ENCODE measurements at regions not wholly inside any gene's neighbourhood (a gene's known extent, or its start where the extent isn't known, plus 50 kb on each side); places are given as distances from the start of the nearest gene placed in this dataset.

DNA sequence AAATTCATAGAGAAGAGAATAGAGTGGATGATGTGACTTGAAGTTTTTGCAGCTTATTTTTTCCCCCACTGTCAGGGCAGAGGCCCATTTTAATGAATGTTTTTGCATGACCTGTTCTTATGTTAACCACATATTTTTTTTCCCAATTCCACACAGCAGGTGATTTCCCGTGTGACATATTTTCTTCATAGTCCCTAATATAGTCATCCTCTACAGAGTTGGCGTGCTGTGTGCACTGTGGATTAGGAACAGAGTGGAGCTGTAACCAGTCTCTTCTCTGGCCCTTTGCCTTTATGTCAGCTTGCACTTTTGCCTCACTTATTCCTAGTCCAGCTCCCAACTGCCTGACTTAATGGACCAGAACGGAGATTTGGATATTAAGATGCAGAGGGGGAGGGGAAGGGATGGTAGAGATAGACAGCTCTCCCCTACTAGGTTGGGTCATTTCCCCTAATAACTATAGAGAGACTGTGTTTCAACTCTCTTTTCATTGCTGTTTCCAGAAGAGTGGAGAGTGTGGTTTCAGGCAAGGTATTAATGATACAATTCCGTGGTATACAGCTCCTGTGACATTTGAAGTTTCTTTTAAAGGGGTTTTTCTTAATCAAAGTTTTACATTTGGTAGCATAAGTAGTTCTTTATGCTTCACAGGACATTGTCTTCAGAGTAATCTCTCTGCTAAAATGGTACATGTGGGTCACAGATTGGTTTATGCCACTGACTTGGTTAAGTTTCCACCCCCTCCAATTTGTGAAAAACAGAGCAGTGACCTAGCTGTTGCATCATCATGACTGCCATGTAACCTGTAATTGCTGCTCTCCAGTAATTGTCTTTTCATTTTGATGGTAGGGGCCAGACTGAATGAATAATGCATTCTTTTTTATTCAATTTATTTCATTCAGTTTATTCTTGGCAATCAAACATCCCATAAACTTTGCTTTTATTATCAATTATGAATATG lies 161.3 kb downstream of the HAUS1 start:
- TF ChIP-seq, protein P1, sequence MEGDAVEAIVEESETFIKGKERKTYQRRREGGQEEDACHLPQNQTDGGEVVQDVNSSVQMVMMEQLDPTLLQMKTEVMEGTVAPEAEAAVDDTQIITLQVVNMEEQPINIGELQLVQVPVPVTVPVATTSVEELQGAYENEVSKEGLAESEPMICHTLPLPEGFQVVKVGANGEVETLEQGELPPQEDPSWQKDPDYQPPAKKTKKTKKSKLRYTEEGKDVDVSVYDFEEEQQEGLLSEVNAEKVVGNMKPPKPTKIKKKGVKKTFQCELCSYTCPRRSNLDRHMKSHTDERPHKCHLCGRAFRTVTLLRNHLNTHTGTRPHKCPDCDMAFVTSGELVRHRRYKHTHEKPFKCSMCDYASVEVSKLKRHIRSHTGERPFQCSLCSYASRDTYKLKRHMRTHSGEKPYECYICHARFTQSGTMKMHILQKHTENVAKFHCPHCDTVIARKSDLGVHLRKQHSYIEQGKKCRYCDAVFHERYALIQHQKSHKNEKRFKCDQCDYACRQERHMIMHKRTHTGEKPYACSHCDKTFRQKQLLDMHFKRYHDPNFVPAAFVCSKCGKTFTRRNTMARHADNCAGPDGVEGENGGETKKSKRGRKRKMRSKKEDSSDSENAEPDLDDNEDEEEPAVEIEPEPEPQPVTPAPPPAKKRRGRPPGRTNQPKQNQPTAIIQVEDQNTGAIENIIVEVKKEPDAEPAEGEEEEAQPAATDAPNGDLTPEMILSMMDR (IDR thresholded peaks at IDR 0.05; ENCODE audit: low read length), result no peak
- TF ChIP-seq EZH2phosphoT487 (IDR thresholded peaks at IDR 0.05; ENCODE audit: low read length), result no peak
- TF ChIP-seq EZH2 (optimal IDR thresholded peaks at IDR 0.05; ENCODE audit: low read depth, low read length), result no peak
- DNase-seq, result no peak
- Histone ChIP-seq H3K9me3 (replicated peaks; ENCODE audit: insufficient read depth, low read length) (no peaks in the 10 kb centered on the region), H3F3A (ENCODE audit: insufficient read depth, low read length) (no peaks in the 10 kb centered on the region), H4K20me1 (ENCODE audit: insufficient read depth, low read length) (no peaks in the 10 kb centered on the region), H3K79me2 (ENCODE audit: low read length) (peaks cover 23% of the 10 kb centered on the region), H3K27ac (ENCODE audit: low read length) (no peak overlapping the region), H3K9me2 (replicated peaks; ENCODE audit: insufficient read depth, low read length) (no peaks in the 10 kb centered on the region), H3K36me3 (replicated peaks; ENCODE audit: insufficient read depth, low read length) (no peaks in the 10 kb centered on the region; the same call in 1 of the 2 replicates), H3K4me2 (ENCODE audit: low read depth, low read length) (no peak overlapping the region), H3K9ac (ENCODE audit: low read length) (no peak overlapping the region), H3K4me3 (ENCODE audit: low read length) (no peak overlapping the region), H3K4me1 (ENCODE audit: low read length) (no peaks in the 10 kb centered on the region), H3K27me3 (replicated peaks; ENCODE audit: insufficient read depth, low read length) (no peaks in the 10 kb centered on the region), H2AFZ (ENCODE audit: low read length) (no peak overlapping the region)

DNA sequence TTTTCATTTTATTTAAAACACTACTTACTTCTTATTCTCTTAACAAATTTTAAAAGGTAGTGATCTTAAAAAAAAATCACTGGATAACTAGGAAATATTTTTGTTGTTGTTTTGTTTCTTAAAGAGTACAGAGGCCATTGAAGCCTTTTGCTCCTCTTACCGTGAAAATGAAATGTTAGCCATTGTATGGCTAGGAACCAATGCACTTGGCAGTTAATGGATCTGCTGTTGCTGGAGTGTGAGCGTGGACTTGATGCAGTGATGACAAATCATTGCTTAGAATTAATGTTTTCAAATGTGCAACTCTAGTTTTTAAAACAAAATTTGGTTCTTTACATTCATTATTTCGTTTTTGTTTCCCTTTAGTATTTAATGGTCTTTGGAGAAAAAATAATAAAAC lies 162.3 kb downstream of the HAUS1 start:
- no peak for TF ChIP-seq EZH2phosphoT487 (IDR thresholded peaks at IDR 0.05; ENCODE audit: low read length)
- TF ChIP-seq, protein P1 (IDR thresholded peaks at IDR 0.05; ENCODE audit: low read length), result no peak
- no peak for TF ChIP-seq EZH2 (optimal IDR thresholded peaks at IDR 0.05; ENCODE audit: low read depth, low read length)
- Histone ChIP-seq H3K9me3 (replicated peaks; ENCODE audit: insufficient read depth, low read length) (no peaks in the 10 kb centered on the region), H3K9ac (ENCODE audit: low read length) (no peak overlapping the region), H3K4me1 (ENCODE audit: low read length) (no peaks in the 10 kb centered on the region), H3F3A (ENCODE audit: insufficient read depth, low read length) (no peaks in the 10 kb centered on the region), H3K36me3 (replicated peaks; ENCODE audit: insufficient read depth, low read length) (no peaks in the 10 kb centered on the region; the same call in 1 of the 2 replicates), H4K20me1 (ENCODE audit: insufficient read depth, low read length) (no peaks in the 10 kb centered on the region), H3K27ac (ENCODE audit: low read length) (no peak overlapping the region), H3K27me3 (replicated peaks; ENCODE audit: insufficient read depth, low read length) (no peaks in the 10 kb centered on the region), H3K79me2 (ENCODE audit: low read length) (peaks cover 13% of the 10 kb centered on the region), H3K9me2 (replicated peaks; ENCODE audit: insufficient read depth, low read length) (no peaks in the 10 kb centered on the region), H3K4me3 (ENCODE audit: low read length) (no peak overlapping the region), H3K4me2 (ENCODE audit: low read depth, low read length) (no peak overlapping the region), H2AFZ (ENCODE audit: low read length) (no peak overlapping the region)
- no peak for DNase-seq

- no peaks in the 10 kb centered on the region for H3F3A ChIP-seq (ENCODE audit: insufficient read depth, low read length)
- no peaks in the 10 kb centered on the region for H3K27me3 ChIP-seq (replicated peaks; ENCODE audit: insufficient read depth, low read length)
- H2AFZ ChIP-seq (ENCODE audit: low read length), result no peak overlapping the region
- no peak overlapping the region for H3K4me3 ChIP-seq (ENCODE audit: low read length)
- H3K4me1 ChIP-seq (ENCODE audit: low read length), result no peaks in the 10 kb centered on the region
- no peaks in the 10 kb centered on the region; the same call in 1 of the 2 replicates for H3K36me3 ChIP-seq (replicated peaks; ENCODE audit: insufficient read depth, low read length)
- H3K9me3 ChIP-seq (replicated peaks; ENCODE audit: insufficient read depth, low read length), result no peaks in the 10 kb centered on the region
- H3K4me2 ChIP-seq (ENCODE audit: low read depth, low read length), result no peak overlapping the region
- no peaks in the 10 kb centered on the region for H3K79me2 ChIP-seq (ENCODE audit: low read length)
- TF ChIP-seq, protein P1 (IDR thresholded peaks at IDR 0.05; ENCODE audit: low read length), result no peak
- TF ChIP-seq EZH2 (optimal IDR thresholded peaks at IDR 0.05; ENCODE audit: low read depth, low read length) (no peak), EZH2phosphoT487 (IDR thresholded peaks at IDR 0.05; ENCODE audit: low read length) (no peak)
- DNase-seq, result no peak
- no peak overlapping the region for H3K9ac ChIP-seq (ENCODE audit: low read length)
- H3K9me2 ChIP-seq (replicated peaks; ENCODE audit: insufficient read depth, low read length), result no peaks in the 10 kb centered on the region
- no peaks in the 10 kb centered on the region for H4K20me1 ChIP-seq (ENCODE audit: insufficient read depth, low read length)
- no peak overlapping the region for H3K27ac ChIP-seq (ENCODE audit: low read length)
These were observed 164.5 kb downstream of the HAUS1 start for GRCh38 chr18:46268671-46269070.

Data from MM.1S (cell line).